ENCODE measurements at regions not wholly inside any gene's neighbourhood (a gene's known extent, or its start where the extent isn't known, plus 50 kb on each side); places are given as distances from the start of the nearest gene placed in this dataset.
"Not testable (repeated sequence)": the region's sequence is repeated elsewhere in the genome, so short reads cannot be mapped to it uniquely, and the experiment has no call there.

DNA sequence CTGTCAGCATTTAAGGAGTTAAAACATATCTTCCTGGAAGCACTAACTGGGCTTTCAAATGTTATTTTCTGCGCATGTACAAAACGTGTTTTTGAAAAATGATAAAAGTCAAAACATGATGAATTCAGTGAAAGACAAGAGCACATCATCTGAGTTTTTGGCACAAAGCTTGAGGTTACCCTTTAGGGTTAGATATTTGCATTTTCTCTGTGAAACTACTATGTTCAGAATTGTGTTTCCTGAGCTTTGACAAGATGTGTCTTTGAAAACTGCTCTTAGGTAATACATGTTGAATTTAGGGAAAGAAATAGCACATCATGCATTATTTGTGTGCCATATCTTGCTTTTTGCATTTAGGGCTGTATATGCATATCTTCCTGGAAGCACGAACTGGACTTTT lies 79.0 kb downstream of the ASCL4 start:
- Mint-ChIP-seq H3K4me1 (no peaks in the 10 kb centered on the region), H3K27ac (no peak overlapping the region), H3K9me3 (no peaks in the 10 kb centered on the region), H3K4me3 (no peak overlapping the region), H3K27me3 (ENCODE audit: low read depth) (peaks cover 87% of the 10 kb centered on the region), H3K36me3 (ENCODE audit: low read depth) (no peaks in the 10 kb centered on the region)
- TF ChIP-seq, protein P1, sequence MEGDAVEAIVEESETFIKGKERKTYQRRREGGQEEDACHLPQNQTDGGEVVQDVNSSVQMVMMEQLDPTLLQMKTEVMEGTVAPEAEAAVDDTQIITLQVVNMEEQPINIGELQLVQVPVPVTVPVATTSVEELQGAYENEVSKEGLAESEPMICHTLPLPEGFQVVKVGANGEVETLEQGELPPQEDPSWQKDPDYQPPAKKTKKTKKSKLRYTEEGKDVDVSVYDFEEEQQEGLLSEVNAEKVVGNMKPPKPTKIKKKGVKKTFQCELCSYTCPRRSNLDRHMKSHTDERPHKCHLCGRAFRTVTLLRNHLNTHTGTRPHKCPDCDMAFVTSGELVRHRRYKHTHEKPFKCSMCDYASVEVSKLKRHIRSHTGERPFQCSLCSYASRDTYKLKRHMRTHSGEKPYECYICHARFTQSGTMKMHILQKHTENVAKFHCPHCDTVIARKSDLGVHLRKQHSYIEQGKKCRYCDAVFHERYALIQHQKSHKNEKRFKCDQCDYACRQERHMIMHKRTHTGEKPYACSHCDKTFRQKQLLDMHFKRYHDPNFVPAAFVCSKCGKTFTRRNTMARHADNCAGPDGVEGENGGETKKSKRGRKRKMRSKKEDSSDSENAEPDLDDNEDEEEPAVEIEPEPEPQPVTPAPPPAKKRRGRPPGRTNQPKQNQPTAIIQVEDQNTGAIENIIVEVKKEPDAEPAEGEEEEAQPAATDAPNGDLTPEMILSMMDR (IDR thresholded peaks at IDR 0.05; ENCODE audit: unreplicated experiment in 3 of 3): no peak

- Mint-ChIP-seq H3K4me1 (no peaks in the 10 kb centered on the region), H3K27ac (no peak overlapping the region), H3K27me3 (ENCODE audit: low read depth) (peaks cover 86% of the 10 kb centered on the region), H3K36me3 (ENCODE audit: low read depth) (no peaks in the 10 kb centered on the region), H3K4me3 (no peak overlapping the region), H3K9me3 (peaks cover under 1% of the 10 kb centered on the region)
- TF ChIP-seq, protein P1 (IDR thresholded peaks at IDR 0.05; ENCODE audit: unreplicated experiment in 3 of 3): no peak
Observed at GRCh38 chr12:107855471-107855870, 81.0 kb downstream of the ASCL4 start.

DNA sequence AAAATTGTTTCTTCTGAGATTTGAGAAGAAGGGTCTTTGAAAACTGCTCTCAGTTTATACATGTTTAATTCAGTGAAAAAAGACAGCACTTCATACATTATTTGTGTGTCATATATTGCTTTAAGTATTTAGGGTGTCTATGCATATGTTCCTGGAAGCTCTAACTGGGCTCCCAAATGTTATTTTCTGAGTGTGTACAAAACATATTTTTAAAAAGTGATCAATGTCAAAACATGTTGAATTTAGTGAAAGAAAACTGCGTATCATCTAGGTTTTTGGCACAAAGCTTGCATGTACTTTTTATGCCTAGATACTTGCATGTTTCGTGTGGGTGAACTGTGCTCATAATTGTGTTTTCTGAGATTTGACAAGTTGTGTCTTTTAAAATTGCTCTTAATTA lies 81.6 kb downstream of the ASCL4 start:
- TF ChIP-seq, protein P1 (IDR thresholded peaks at IDR 0.05; ENCODE audit: unreplicated experiment in 3 of 3): no peak
- Mint-ChIP-seq H3K4me1 (no peaks in the 10 kb centered on the region), H3K36me3 (ENCODE audit: low read depth) (no peaks in the 10 kb centered on the region), H3K4me3 (no peak overlapping the region), H3K9me3 (peaks cover 5% of the 10 kb centered on the region), H3K27ac (no peak overlapping the region), H3K27me3 (ENCODE audit: low read depth) (peaks cover 87% of the 10 kb centered on the region)

DNA sequence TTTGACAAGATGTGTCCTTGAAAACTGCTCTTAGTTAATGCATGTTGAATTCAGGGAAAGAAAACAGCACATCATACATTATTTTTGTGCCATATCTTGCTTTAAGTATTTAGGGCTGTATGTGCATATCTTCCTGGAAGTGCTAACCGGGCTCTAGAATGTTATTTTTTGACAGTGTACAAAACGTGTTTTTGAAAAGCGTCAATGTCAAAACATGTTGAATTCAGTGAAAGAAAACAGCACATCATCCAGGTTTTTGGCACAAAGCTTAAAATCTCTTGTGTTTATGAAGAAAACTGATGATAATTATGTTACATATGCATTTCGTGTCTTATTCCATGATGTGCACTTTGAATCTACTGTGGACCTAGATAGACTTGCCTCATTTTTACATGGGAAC lies 82.7 kb downstream of the ASCL4 start:
- Mint-ChIP-seq H3K27me3 (ENCODE audit: low read depth) (peaks cover 88% of the 10 kb centered on the region), H3K4me3 (no peak overlapping the region), H3K4me1 (no peaks in the 10 kb centered on the region), H3K9me3 (peaks cover 5% of the 10 kb centered on the region), H3K27ac (no peak overlapping the region), H3K36me3 (ENCODE audit: low read depth) (no peaks in the 10 kb centered on the region)
- TF ChIP-seq, protein P1 (IDR thresholded peaks at IDR 0.05; ENCODE audit: unreplicated experiment in 3 of 3): no peak

DNA sequence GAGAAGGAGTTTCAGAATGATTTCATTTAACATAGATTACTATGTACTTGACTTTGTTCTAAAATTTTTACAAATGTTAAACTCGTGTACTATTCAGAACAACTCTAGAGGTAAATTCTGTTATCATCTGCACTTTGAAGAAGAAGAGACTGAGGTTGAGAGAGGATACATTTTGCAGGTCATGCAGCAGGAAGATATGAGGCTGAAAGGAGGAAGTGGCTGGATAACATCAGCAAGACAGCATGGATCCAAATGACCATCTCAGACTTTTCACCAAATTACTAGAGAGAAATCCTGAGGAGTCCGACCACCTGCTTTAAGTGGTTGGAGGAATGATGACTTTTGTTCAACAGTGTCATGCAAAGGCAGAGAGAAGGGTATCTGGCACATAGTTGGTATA lies 84.9 kb downstream of the ASCL4 start:
- Mint-ChIP-seq H3K36me3 (ENCODE audit: low read depth) (no peaks in the 10 kb centered on the region), H3K27me3 (ENCODE audit: low read depth) (peaks cover 92% of the 10 kb centered on the region), H3K9me3 (peaks cover 6% of the 10 kb centered on the region), H3K4me3 (no peak overlapping the region), H3K4me1 (peaks cover 5% of the 10 kb centered on the region), H3K27ac (no peak overlapping the region)
- TF ChIP-seq, protein P1 (IDR thresholded peaks at IDR 0.05; ENCODE audit: unreplicated experiment in 3 of 3): no peak

DNA sequence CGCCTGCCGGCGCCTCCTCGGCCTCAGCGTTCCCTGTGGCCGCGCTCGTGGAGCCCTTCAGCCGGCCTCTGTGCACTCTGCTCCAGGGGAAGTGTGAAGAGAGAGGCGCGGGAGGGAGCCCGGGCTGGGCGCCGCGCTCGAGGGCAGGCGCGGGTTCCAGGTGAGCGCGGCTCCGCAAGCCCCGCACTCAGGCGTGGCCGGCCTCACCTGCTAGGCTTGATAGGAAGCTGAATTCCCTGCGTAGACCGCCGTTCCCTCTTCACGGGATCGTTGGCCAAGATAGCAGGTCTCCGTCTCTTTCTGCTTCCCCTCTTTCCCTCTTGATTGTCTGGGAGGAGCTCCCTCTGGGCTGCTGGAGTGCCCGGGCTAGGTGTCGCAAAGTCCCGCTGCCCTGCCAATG lies 89.7 kb downstream of the ASCL4 start:
- H3K27ac Mint-ChIP-seq: no peak overlapping the region

DNA sequence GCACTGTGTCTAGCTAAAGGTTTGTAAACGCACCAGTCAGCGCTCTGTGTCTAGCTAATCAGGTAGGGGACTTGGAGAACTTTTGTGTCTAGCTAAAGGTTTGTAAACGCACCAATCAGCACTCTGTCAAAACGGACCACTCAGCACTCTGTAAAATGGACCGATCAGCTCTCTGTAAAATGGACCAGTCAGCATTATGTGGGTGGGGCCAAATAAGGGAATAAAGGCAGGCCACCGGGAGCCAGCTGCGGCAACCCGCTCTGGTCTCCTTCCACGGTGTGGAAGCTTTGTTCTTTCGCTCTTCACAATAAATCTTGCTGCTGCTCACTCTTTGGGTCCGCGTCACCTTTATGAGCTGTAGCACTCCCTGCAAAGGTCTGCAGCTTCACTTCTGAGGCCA lies 90.2 kb downstream of the ASCL4 start:
- Mint-ChIP-seq H3K4me3 (peak overlapping the region; percentile 64 to 73 (median 73)), H3K9me3 (peaks cover 22% of the 10 kb centered on the region), H3K27me3 (ENCODE audit: low read depth) (peaks cover 85% of the 10 kb centered on the region)
- not testable (repeated sequence) for H3K27ac Mint-ChIP-seq; H3K4me1 Mint-ChIP-seq; H3K36me3 Mint-ChIP-seq (ENCODE audit: low read depth)

More for the DNA sequence above, 89.7 kb downstream of the ASCL4 start:
- H3K4me3 Mint-ChIP-seq: peak overlapping the region; percentile 64 to 73 (median 73)
- H3K27me3 Mint-ChIP-seq (ENCODE audit: low read depth): peaks cover 84% of the 10 kb centered on the region
- H3K4me1 Mint-ChIP-seq: peaks cover 5% of the 10 kb centered on the region
- H3K36me3 Mint-ChIP-seq (ENCODE audit: low read depth): no peaks in the 10 kb centered on the region
- TF ChIP-seq, protein P1 (IDR thresholded peaks at IDR 0.05; ENCODE audit: unreplicated experiment in 3 of 3): no peak
- H3K9me3 Mint-ChIP-seq: peaks cover 22% of the 10 kb centered on the region

All from nephron (organoid).